ENCODE measurements at regions not wholly inside any gene's neighbourhood (a gene's known extent, or its start where the extent isn't known, plus 50 kb on each side); places are given as distances from the start of the nearest gene placed in this dataset.

DNA sequence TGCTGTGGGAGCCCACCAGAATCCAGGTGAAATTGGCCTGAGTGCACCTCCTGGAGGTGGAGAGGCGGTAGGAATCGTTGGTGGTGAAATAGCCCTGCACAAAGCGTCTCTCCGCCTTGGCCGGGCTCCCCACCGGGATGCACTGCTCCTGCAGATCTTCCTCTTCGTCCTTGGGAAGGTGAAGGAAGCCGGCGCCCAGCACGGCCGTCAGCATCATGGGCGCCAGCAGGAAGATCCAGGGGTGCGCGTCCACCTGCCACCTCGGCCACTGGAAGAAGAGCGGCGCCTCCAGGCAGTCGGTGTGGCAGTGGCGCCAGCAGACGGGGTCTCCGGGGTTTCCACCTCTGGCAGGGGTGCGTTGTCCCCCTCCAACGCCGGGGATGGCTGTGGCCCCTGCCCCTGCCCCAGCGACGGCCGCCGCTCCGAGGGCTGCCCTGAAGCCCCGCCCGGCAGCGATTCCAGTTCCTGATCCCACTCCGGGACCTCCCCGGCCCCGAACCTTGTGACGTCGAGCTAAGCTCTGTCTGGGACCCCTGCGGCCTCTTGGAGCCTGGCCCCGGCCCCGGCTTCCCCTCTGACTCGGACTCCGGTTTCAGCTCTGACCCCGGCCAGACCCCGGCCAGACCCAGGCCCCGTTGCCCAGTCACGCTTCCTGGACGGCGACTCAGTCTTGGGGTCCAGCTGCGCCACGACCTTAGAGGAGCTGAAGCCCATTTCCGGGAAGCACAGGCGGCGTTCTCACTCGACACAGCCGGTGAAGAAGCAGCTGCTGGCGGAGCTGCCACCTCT is 91.9 kb downstream of the CD164 start:
- peak; percentile 43 for ATAC-seq
- Mint-ChIP-seq H3K4me3 (no peak overlapping the region), H3K27me3 (ENCODE audit: insufficient read depth, low read depth, poor library complexity) (peaks cover 4% of the 10 kb centered on the region), H3K4me1 (peaks cover 26% of the 10 kb centered on the region), H3K27ac (no peak overlapping the region), H3K9me3 (no peaks in the 10 kb centered on the region), H3K36me3 (ENCODE audit: low read depth) (no peaks in the 10 kb centered on the region; the same call in 2 of the 3 replicates)
- Histone ChIP-seq H3F3A (replicated peaks; ENCODE audit: low read depth) (no peaks in the 10 kb centered on the region), H3K4me1 (ENCODE audit: insufficient read depth) (no peaks in the 10 kb centered on the region; the same call in 1 of the 2 replicates), H3K9me2 (ENCODE audit: insufficient read depth) (no peaks in the 10 kb centered on the region), H4K20me1 (replicated peaks; ENCODE audit: insufficient read depth) (no peaks in the 10 kb centered on the region), H3K79me2 (replicated peaks; ENCODE audit: insufficient read depth) (no peaks in the 10 kb centered on the region), H3K4me2 (no peak overlapping the region), H3K27ac (ENCODE audit: low read depth) (no peak overlapping the region), H3K4me3 (no peak overlapping the region), H2AFZ (peak overlapping the region; percentile 43; the same call in 1 of the 2 replicates), H3K36me3 (ENCODE audit: insufficient read depth) (no peaks in the 10 kb centered on the region), H3K27me3 (ENCODE audit: insufficient read depth) (no peaks in the 10 kb centered on the region)
- DNase-seq (ENCODE audit: low spot score), result peak; percentile 28
- TF ChIP-seq STAT1 (IDR thresholded peaks at IDR 0.05; ENCODE audit: unreplicated experiment), result no peak
- TF ChIP-seq CTCF (conservative IDR thresholded peaks at IDR 0.05; ENCODE audit: low read depth in 2 of 2), result peak; percentile 19 to 44; a peak in 3 of 4 replicates
- TF ChIP-seq POLR2AphosphoS5 (IDR thresholded peaks at IDR 0.05; ENCODE audit: low read depth), result no peak
- TF ChIP-seq, protein P1, sequence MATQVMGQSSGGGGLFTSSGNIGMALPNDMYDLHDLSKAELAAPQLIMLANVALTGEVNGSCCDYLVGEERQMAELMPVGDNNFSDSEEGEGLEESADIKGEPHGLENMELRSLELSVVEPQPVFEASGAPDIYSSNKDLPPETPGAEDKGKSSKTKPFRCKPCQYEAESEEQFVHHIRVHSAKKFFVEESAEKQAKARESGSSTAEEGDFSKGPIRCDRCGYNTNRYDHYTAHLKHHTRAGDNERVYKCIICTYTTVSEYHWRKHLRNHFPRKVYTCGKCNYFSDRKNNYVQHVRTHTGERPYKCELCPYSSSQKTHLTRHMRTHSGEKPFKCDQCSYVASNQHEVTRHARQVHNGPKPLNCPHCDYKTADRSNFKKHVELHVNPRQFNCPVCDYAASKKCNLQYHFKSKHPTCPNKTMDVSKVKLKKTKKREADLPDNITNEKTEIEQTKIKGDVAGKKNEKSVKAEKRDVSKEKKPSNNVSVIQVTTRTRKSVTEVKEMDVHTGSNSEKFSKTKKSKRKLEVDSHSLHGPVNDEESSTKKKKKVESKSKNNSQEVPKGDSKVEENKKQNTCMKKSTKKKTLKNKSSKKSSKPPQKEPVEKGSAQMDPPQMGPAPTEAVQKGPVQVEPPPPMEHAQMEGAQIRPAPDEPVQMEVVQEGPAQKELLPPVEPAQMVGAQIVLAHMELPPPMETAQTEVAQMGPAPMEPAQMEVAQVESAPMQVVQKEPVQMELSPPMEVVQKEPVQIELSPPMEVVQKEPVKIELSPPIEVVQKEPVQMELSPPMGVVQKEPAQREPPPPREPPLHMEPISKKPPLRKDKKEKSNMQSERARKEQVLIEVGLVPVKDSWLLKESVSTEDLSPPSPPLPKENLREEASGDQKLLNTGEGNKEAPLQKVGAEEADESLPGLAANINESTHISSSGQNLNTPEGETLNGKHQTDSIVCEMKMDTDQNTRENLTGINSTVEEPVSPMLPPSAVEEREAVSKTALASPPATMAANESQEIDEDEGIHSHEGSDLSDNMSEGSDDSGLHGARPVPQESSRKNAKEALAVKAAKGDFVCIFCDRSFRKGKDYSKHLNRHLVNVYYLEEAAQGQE (IDR thresholded peaks at IDR 0.05; ENCODE audit: unreplicated experiment), result no peak

DNA sequence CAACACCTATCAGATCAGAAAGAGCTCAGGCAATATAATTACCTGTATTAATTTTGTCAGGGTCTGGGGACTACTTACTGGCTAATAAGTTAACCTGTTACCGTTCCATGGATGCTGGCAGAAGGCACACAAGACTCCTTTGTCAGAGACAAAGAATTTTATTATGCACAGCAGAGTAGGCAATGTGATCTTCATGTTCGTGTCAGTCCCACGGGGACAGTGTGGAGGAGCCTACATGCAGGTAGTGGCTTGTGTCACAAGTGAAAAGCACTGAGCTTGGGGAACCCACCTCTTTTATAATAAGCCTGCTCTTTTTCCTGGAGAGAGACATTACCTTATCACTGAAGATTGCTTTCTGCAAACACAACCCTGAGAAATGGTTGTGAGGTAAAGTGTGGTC is 96.9 kb downstream of the CD164 start:
- no peak overlapping the region for H3K27ac ChIP-seq (ENCODE audit: low read depth)
- no peaks in the 10 kb centered on the region for H4K20me1 ChIP-seq (replicated peaks; ENCODE audit: insufficient read depth)
- H2AFZ ChIP-seq, result no peak overlapping the region
- H3K36me3 Mint-ChIP-seq (ENCODE audit: low read depth), result no peaks in the 10 kb centered on the region; the same call in 2 of the 3 replicates
- H3K9me2 ChIP-seq (ENCODE audit: insufficient read depth), result no peaks in the 10 kb centered on the region
- no peak overlapping the region for H3K4me3 ChIP-seq
- no peak for ATAC-seq
- no peak for DNase-seq (ENCODE audit: low spot score)
- no peak overlapping the region for H3K4me2 ChIP-seq
- H3F3A ChIP-seq (replicated peaks; ENCODE audit: low read depth), result no peaks in the 10 kb centered on the region
- H3K27me3 Mint-ChIP-seq (ENCODE audit: insufficient read depth, low read depth, poor library complexity), result no peaks in the 10 kb centered on the region
- no peak overlapping the region for H3K27ac Mint-ChIP-seq
- H3K4me3 Mint-ChIP-seq, result no peak overlapping the region
- H3K4me1 ChIP-seq (ENCODE audit: insufficient read depth), result no peaks in the 10 kb centered on the region
- no peaks in the 10 kb centered on the region for H3K27me3 ChIP-seq (ENCODE audit: insufficient read depth)
- H3K36me3 ChIP-seq (ENCODE audit: insufficient read depth), result no peaks in the 10 kb centered on the region
- no peaks in the 10 kb centered on the region for H3K4me1 Mint-ChIP-seq
- no peaks in the 10 kb centered on the region for H3K9me3 Mint-ChIP-seq
- H3K79me2 ChIP-seq (replicated peaks; ENCODE audit: insufficient read depth), result no peaks in the 10 kb centered on the region
- TF ChIP-seq, protein P2, sequence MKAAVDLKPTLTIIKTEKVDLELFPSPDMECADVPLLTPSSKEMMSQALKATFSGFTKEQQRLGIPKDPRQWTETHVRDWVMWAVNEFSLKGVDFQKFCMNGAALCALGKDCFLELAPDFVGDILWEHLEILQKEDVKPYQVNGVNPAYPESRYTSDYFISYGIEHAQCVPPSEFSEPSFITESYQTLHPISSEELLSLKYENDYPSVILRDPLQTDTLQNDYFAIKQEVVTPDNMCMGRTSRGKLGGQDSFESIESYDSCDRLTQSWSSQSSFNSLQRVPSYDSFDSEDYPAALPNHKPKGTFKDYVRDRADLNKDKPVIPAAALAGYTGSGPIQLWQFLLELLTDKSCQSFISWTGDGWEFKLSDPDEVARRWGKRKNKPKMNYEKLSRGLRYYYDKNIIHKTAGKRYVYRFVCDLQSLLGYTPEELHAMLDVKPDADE (IDR thresholded peaks at IDR 0.05), result no peak
- TF ChIP-seq ZNF331 (CRISPR knock-in tag; IDR thresholded peaks at IDR 0.05; ENCODE audit: low read depth) (no peak), EZH2 (IDR thresholded peaks at IDR 0.05; ENCODE audit: low read depth, unreplicated experiment) (no peak), ZNF462 (CRISPR knock-in tag; IDR thresholded peaks at IDR 0.05) (no peak)
